Uterus (tissue), 2 donors: ENCODE measurements at regions not wholly inside any gene's neighbourhood (a gene's known extent, or its start where the extent isn't known, plus 50 kb on each side); places are given as distances from the start of the nearest gene placed in this dataset.

Experiments used
- POLR2A ChIP-seq, 2 donors: fragments of 450-650 bp; IDR thresholded peaks; one replicate each; pipeline ENCODE4 v1.6.1; 2016; ENCODE audit warnings: antibody characterized with exemption in 2 of 2, mild to moderate bottlenecking in 1 of 2, moderate library complexity in 1 of 2
- TF ChIP-seq, protein P1 (sequence below), 4 experiments: fragments of 200-600 bp in 2 of 4; fragments of 450-650 bp in 2 of 4; sonication (generic) in 2 of 4; IDR thresholded peaks; one replicate each; pipeline ENCODE4 v1.5.1; 2016 to 2019; ENCODE audit warnings: antibody characterized with exemption in 4 of 4, mild to moderate bottlenecking in 2 of 4, moderate library complexity in 1 of 4

DNA sequence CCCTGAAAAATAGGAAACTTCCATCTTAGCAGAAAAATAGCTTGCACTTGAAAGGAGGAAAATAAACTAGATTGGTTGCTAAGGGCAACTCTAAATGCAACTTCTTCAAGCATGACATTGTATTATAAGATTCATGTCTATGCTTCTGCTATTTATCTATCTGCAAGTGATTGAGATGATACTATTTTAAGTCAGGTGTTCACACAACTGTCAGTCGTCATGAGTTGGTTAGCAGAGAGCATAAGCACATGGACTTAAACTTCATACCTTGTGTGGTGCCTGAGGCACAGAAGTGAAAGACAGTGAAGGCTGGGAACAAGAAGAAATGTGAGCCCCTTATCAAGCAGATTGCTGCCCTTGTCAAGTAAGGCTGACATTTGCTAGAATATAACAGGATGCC lies 82.9 kb downstream of the SLITRK5 start:
- TF ChIP-seq, protein P1, sequence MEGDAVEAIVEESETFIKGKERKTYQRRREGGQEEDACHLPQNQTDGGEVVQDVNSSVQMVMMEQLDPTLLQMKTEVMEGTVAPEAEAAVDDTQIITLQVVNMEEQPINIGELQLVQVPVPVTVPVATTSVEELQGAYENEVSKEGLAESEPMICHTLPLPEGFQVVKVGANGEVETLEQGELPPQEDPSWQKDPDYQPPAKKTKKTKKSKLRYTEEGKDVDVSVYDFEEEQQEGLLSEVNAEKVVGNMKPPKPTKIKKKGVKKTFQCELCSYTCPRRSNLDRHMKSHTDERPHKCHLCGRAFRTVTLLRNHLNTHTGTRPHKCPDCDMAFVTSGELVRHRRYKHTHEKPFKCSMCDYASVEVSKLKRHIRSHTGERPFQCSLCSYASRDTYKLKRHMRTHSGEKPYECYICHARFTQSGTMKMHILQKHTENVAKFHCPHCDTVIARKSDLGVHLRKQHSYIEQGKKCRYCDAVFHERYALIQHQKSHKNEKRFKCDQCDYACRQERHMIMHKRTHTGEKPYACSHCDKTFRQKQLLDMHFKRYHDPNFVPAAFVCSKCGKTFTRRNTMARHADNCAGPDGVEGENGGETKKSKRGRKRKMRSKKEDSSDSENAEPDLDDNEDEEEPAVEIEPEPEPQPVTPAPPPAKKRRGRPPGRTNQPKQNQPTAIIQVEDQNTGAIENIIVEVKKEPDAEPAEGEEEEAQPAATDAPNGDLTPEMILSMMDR (IDR thresholded peaks at IDR 0.05), result no peak
- TF ChIP-seq POLR2A (IDR thresholded peaks at IDR 0.05), result no peak
